Heart right ventricle (tissue), 16 donors: ENCODE measurements at regions not wholly inside any gene's neighbourhood (a gene's known extent, or its start where the extent isn't known, plus 50 kb on each side); places are given as distances from the start of the nearest gene placed in this dataset.

Experiments used
- ATAC-seq, 8 donors: fragments of 200-7000 bp; cut with Tn5 transposase; one replicate each; pipeline ENCODE4 v1.9.1; 2020; ENCODE audit warnings: mild to moderate bottlenecking in 8 of 8, moderate library complexity in 8 of 8, moderate number of reproducible peaks in 1 of 8
- DNase-seq, 2 donors: peaks; one replicate each; pipeline ENCODE4 v3.0.0-alpha.2; 2020
- H3K27ac ChIP-seq, 10 donors: fragments of 200-600 bp; sonication (generic) in 2 of 10; one replicate each; pipeline versions ENCODE4 v1.5.0 to v1.8.0; 2020 to 2022; ENCODE audit warnings: mild to moderate bottlenecking in 3 of 10
- H3K27me3 ChIP-seq, 7 donors: fragments of 200-600 bp; one replicate each; pipeline ENCODE4 v1.8.0; 2021 to 2022; ENCODE audit warnings: mild to moderate bottlenecking in 2 of 7
- H3K36me3 ChIP-seq, 9 donors: fragments of 200-600 bp; sonication (generic) in 1 of 9; one replicate each; pipeline versions ENCODE4 v1.5.0 to v1.8.0; 2020 to 2022; ENCODE audit warnings: mild to moderate bottlenecking in 2 of 9
- H3K4me1 ChIP-seq, 9 donors: fragments of 200-600 bp; sonication (generic) in 1 of 9; one replicate each; pipeline versions ENCODE4 v1.5.0 to v1.8.0; 2020 to 2022; ENCODE audit warnings: mild to moderate bottlenecking in 4 of 9
- H3K4me3 ChIP-seq, 10 donors: fragments of 200-600 bp; sonication (generic) in 2 of 10; one replicate each; pipeline versions ENCODE4 v1.5.0 to v1.8.0; 2020 to 2022; ENCODE audit warnings: mild to moderate bottlenecking in 7 of 10, moderate library complexity in 2 of 10
- H3K9me3 ChIP-seq, 11 donors: fragments of 200-600 bp in 10 of 11; sonication (generic) in 2 of 11; one replicate each; pipeline versions ENCODE4 v1.5.0 to v1.8.0; 2013 to 2022; ENCODE audit warnings: mild to moderate bottlenecking in 2 of 11, control low read depth in 1 of 11, moderate library complexity in 1 of 11
- CTCF ChIP-seq, 9 donors: fragments of 200-600 bp; sonication (generic) in 2 of 9; IDR thresholded peaks; one replicate each; pipeline versions ENCODE4 v1.5.0 to v1.8.0; 2021 to 2022; ENCODE audit warnings: antibody characterized with exemption in 9 of 9, mild to moderate bottlenecking in 5 of 9, moderate library complexity in 1 of 9
- WGBS, 2 donors: extraction: QIAGEN DNeasy Blood & Tissue Kit; methylation state at CpG; one replicate each; pipeline ENCODE4 v1.1.7; 2013; ENCODE audit warnings: inconsistent platforms in 1 of 2; 5-methylcytosine and 5-hydroxymethylcytosine counted together
- intact Hi-C, 10 donors: fragments of 100-400 bp; cut with DNase I; formaldehyde crosslinking; loops; one replicate each; pipeline versions ENCODE4 v1.11.1 to v1.14.2; 2022
- donor health status: Arrhythmogenic right ventricular cardiomyopathy.
- donor health status: ischemic (EF 13 %, LVEDD 7.1; RV severe dilation, severe dysfunction).
- donor health status: healthy with polysubstance abuse.
- donor health status: DM: no; HTN: yes; CAD: no.
- donor health status: DM: no; HTN: no; CAD: no.
- donor health status: ischemic (EF 25% LVEDD 6.9; RV normal size, moderate dysfunction).
- donor health status: ischemic (EF 25% LVEDD 5.7; RV mildly dilated, moderate dysfunction).
- donor health status: healthy.
- donor health status: DM: yes; HTN: yes; CAD: no.
- donor health status: Ischemic cardiomyopathy.
- donor health status: ischemic (EF 35%, LVEDD 5.7; RV mildly dilated, moderate dysfunction).
- donor health status: nonischemic (EF 11% LVEDD 7.7; RV severe dilation, severe dysfunction).
- donor health status: DM: yes; HTN: yes; CAD: no.
- donor health status: PGD.
- donor health status: ischemic (EF 29% LVEDD 5.4; RV normal size, mild dysfunction).
- donor health status: nonischemic (EF 23%, LVEDD 6.1; RV moderate dilation, normal function).

- Histone ChIP-seq H3K4me1 (peaks cover 0 to 9% (median 0%) of the 10 kb centered on the region in 9 donors), H3K9me3 (no peaks in the 10 kb centered on the region), H3K27ac (no peak overlapping the region), H3K4me3 (no peak overlapping the region), H3K27me3 (no peaks in the 10 kb centered on the region), H3K36me3 (no peaks in the 10 kb centered on the region)
- peak in 1 of 8 donors; percentile 25 for ATAC-seq
- no peak for DNase-seq
- WGBS, 2 donors = 46 to 80% methylated on average over 1 of the region's 1 CpG
- intact Hi-C loops = no loop called here
- TF ChIP-seq CTCF (IDR thresholded peaks at IDR 0.05) = no peak
Measured at GRCh38 chr10:90587081-90587491, 270.8 kb downstream of the HTR7 start.

DNA sequence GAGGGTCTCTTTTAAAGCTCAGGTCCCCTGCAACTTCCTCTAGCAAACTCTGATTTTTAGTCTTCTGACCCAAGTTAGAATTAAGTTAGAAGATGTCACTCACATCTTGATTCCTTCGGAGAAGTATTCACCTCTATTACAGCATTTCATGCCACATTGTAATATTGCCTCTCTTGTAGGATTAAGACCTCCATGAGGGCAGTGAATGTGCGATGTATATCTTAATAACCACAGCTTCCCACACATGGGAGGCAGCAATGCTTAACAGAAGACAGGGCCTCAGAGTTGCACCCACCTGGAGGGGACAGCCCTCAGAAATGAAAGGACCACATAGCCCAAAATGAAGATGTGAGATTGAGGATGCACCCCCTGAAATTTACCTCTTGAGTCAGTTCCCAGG, 270.3 kb downstream of the HTR7 start:
- no peaks in the 10 kb centered on the region for H3K36me3 ChIP-seq
- ATAC-seq (no peak), DNase-seq (no peak)
- no peak for TF ChIP-seq CTCF (IDR thresholded peaks at IDR 0.05)
- H3K9me3 ChIP-seq = no peaks in the 10 kb centered on the region
- 80 to 82% methylated on average over 2 of the region's 2 CpGs for WGBS, 2 donors
- H3K4me3 ChIP-seq = no peak overlapping the region
- H3K27me3 ChIP-seq = no peaks in the 10 kb centered on the region
- H3K4me1 ChIP-seq = peaks cover 0 to 9% (median 0%) of the 10 kb centered on the region in 9 donors
- H3K27ac ChIP-seq = no peak overlapping the region
- intact Hi-C loops = no loop called here

DNA sequence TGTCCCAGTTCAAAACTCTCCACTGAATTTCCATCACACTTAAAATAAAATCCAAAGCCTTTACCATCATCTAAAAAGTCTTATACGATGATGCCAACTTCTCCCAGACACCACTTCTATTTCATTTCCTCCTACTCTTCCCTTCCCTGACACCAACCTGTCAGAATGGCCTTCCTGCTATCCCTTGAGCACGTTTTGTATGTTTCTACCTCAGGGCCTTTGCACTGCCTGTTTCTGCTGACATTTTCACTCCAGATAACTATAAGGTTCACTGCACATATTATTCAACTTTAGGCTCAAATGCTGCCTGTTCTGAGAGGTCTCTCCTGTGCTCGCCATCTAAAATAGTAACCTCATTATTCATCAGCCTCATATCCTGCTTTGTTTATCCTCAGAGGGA, 269.6 kb downstream of the HTR7 start:
- intact Hi-C loops = no loop called here
- Histone ChIP-seq H3K4me3 (no peak overlapping the region), H3K27ac (no peak overlapping the region), H3K9me3 (no peaks in the 10 kb centered on the region), H3K4me1 (peaks cover 0 to 9% (median 0%) of the 10 kb centered on the region in 9 donors), H3K36me3 (no peaks in the 10 kb centered on the region), H3K27me3 (no peaks in the 10 kb centered on the region)
- no peak for TF ChIP-seq CTCF (IDR thresholded peaks at IDR 0.05)
- no peak for ATAC-seq
- no peak for DNase-seq
- WGBS, 2 donors = 78 to 79% methylated on average over 3 of the region's 3 CpGs

DNA sequence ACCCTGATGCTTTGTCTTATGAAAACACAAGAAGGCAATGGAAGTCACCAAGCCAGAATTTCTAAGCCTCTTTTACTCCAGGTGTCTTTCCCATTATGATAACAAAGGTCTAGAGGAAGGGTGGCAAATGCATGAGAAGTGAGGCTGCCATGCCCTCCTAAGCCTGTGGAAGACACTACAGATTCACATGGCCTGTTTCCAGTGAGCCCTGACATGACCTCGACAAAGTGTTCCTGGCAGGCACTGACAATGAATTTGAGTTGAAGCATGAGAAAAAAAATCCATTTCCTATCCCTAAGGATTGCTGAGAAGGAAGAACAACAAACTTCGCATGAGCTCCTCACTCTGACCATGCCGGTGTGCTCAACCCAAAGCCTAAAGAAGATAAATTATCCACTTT, 268.0 kb downstream of the HTR7 start:
- peaks cover 0 to 9% (median 0%) of the 10 kb centered on the region in 9 donors for H3K4me1 ChIP-seq
- H3K27me3 ChIP-seq = no peaks in the 10 kb centered on the region
- DNase-seq (no peak), ATAC-seq (peak in 1 of 8 donors; percentile 24)
- H3K4me3 ChIP-seq = no peak overlapping the region
- no peaks in the 10 kb centered on the region for H3K9me3 ChIP-seq
- no peaks in the 10 kb centered on the region for H3K36me3 ChIP-seq
- TF ChIP-seq CTCF (IDR thresholded peaks at IDR 0.05) = no peak
- H3K27ac ChIP-seq = no peak overlapping the region
- 31 to 42% methylated on average over 3 of the region's 3 CpGs for WGBS, 2 donors
- intact Hi-C loops = no loop called here
